ENCODE measurements at regions not wholly inside any gene's neighbourhood (a gene's known extent, or its start where the extent isn't known, plus 50 kb on each side); places are given as distances from the start of the nearest gene placed in this dataset.

- H3K9ac ChIP-seq (ENCODE audit: low read length): no peak overlapping the region
- CTCF ChIA-PET: no interaction called here
- no peaks in the 10 kb centered on the region for H4K20me1 ChIP-seq (ENCODE audit: control insufficient read depth, insufficient read depth, low read length, poor library complexity, severe bottlenecking)
- H3K36me3 ChIP-seq (replicated peaks in 1 of 2; ENCODE audit: control extremely low read depth in 1 of 2, control insufficient read depth in 1 of 2, extremely low read depth in 1 of 2, insufficient read depth in 2 of 2, low read length in 1 of 2): no peaks in the 10 kb centered on the region
- TF ChIP-seq CTCF (IDR thresholded peaks at IDR 0.05) (no peak), EZH2 (IDR thresholded peaks at IDR 0.05; ENCODE audit: borderline replicate concordance, insufficient read depth, low read depth, low read length, poor library complexity, severe bottlenecking) (no peak)
- POLR2A ChIA-PET: no interaction called here
- intact Hi-C loops (cut with micrococcal nuclease): no loop called here
- H3K9me3 ChIP-seq (ENCODE audit: control extremely low read depth in 1 of 3, control insufficient read depth in 2 of 3, insufficient read depth in 1 of 3, low read length in 2 of 3): peaks cover 0 to 6% (median 0%) of the 10 kb centered on the region in 3 donors
- Mint-ChIP-seq H3K9me3 (ENCODE audit: insufficient read depth) (no peaks in the 10 kb centered on the region), H3K4me1 (no peaks in the 10 kb centered on the region), H3K4me3 (no peak overlapping the region), H3K27me3 (no peaks in the 10 kb centered on the region), H3K27ac (no peak overlapping the region)
- H3K79me2 ChIP-seq (ENCODE audit: control insufficient read depth, insufficient read depth, low read length): no peaks in the 10 kb centered on the region
- no peak overlapping the region for H3K27ac ChIP-seq (ENCODE audit: low read length in 2 of 2)
- H2AFZ ChIP-seq (ENCODE audit: insufficient read depth, low read depth, low read length, poor library complexity, severe bottlenecking): no peak overlapping the region
- no peaks in the 10 kb centered on the region for H3K27me3 ChIP-seq (replicated peaks in 1 of 4; ENCODE audit: control extremely low read depth in 1 of 4, control insufficient read depth in 3 of 4, insufficient read depth in 4 of 4, low read length in 3 of 4)
- H3K4me1 ChIP-seq (ENCODE audit: control insufficient read depth in 2 of 2, insufficient read depth in 2 of 2, low read length in 2 of 2): no peaks in the 10 kb centered on the region
- ATAC-seq (ENCODE audit: low read depth) (no peak), DNase-seq (no peak)
- no CpG with 5 or more reads among the region's 1 CpG for WGBS (ENCODE audit: insufficient coverage)
- no peak overlapping the region for H3K4me2 ChIP-seq (replicated peaks; ENCODE audit: low read depth, low read length, poor library complexity, severe bottlenecking)
- H3K4me3 ChIP-seq (ENCODE audit: control extremely low read depth in 1 of 5, extremely low read depth in 1 of 5, insufficient read depth in 1 of 5, low read depth in 2 of 5, low read length in 4 of 5): no peak overlapping the region
Measured at GRCh38 chr12:84047881-84048280, 864.7 kb downstream of the SLC6A15 start.

GRCh38 chr12:84046859-84047258 is 865.7 kb downstream of the SLC6A15 start:
- H3K4me3 Mint-ChIP-seq: no peak overlapping the region
- Histone ChIP-seq H3K79me2 (ENCODE audit: control insufficient read depth, insufficient read depth, low read length) (no peaks in the 10 kb centered on the region), H3K9me3 (ENCODE audit: control extremely low read depth in 1 of 3, control insufficient read depth in 2 of 3, insufficient read depth in 1 of 3, low read length in 2 of 3) (peaks cover 0 to 7% (median 0%) of the 10 kb centered on the region in 3 donors), H3K4me1 (ENCODE audit: control insufficient read depth in 2 of 2, insufficient read depth in 2 of 2, low read length in 2 of 2) (no peaks in the 10 kb centered on the region), H3K9ac (ENCODE audit: low read length) (no peak overlapping the region), H3K4me2 (replicated peaks; ENCODE audit: low read depth, low read length, poor library complexity, severe bottlenecking) (no peak overlapping the region), H3K27ac (ENCODE audit: low read length in 2 of 2) (no peak overlapping the region), H3K4me3 (ENCODE audit: control extremely low read depth in 1 of 5, extremely low read depth in 1 of 5, insufficient read depth in 1 of 5, low read depth in 2 of 5, low read length in 4 of 5) (no peak overlapping the region), H3K36me3 (replicated peaks in 1 of 2; ENCODE audit: control extremely low read depth in 1 of 2, control insufficient read depth in 1 of 2, extremely low read depth in 1 of 2, insufficient read depth in 2 of 2, low read length in 1 of 2) (no peaks in the 10 kb centered on the region), H4K20me1 (ENCODE audit: control insufficient read depth, insufficient read depth, low read length, poor library complexity, severe bottlenecking) (no peaks in the 10 kb centered on the region), H2AFZ (ENCODE audit: insufficient read depth, low read depth, low read length, poor library complexity, severe bottlenecking) (no peak overlapping the region), H3K27me3 (replicated peaks in 1 of 4; ENCODE audit: control extremely low read depth in 1 of 4, control insufficient read depth in 3 of 4, insufficient read depth in 4 of 4, low read length in 3 of 4) (no peaks in the 10 kb centered on the region)
- ATAC-seq (ENCODE audit: low read depth) (no peak), DNase-seq (no peak)
- ChIA-PET CTCF (no interaction called here), POLR2A (no interaction called here)
- no peaks in the 10 kb centered on the region for H3K4me1 Mint-ChIP-seq
- TF ChIP-seq CTCF (IDR thresholded peaks at IDR 0.05): no peak
- no peak for TF ChIP-seq EZH2 (IDR thresholded peaks at IDR 0.05; ENCODE audit: borderline replicate concordance, insufficient read depth, low read depth, low read length, poor library complexity, severe bottlenecking)
- intact Hi-C loops (cut with micrococcal nuclease): no loop called here
- no peak overlapping the region for H3K27ac Mint-ChIP-seq
- no peaks in the 10 kb centered on the region for H3K27me3 Mint-ChIP-seq
- no CpG with 5 or more reads among the region's 2 CpGs for WGBS (ENCODE audit: insufficient coverage)
- no peaks in the 10 kb centered on the region for H3K9me3 Mint-ChIP-seq (ENCODE audit: insufficient read depth)

Data from B cell (primary cell).